MCF 10A (cell line): ENCODE measurements at regions not wholly inside any gene's neighbourhood (a gene's known extent, or its start where the extent isn't known, plus 50 kb on each side); places are given as distances from the start of the nearest gene placed in this dataset.

Experiments used
- BruUV-seq: library from RNA; stranded (reverse); fragments of 400-500 nt; replicated peaks from 2 replicates; lab custom pipeline; 2021; lab: Mats Ljungman, UMichigan
- CTCF ChIA-PET: fragments of 300-600 bp; sonication (Branson Sonifier 250); formaldehyde crosslinking; extraction: SDS; loops from one replicate; lab custom pipeline; 2021; ENCODE audit warnings: antibody characterized with exemption, inconsistent platforms; lab: Yijun Ruan, JAX
- POLR2A ChIA-PET: fragments of 300-600, 350-650 bp; sonication (Branson Sonifier 250); formaldehyde crosslinking; extraction: SDS; loops from one replicate; lab custom pipeline; 2020; ENCODE audit warnings: antibody characterized with exemption, inconsistent platforms; lab: Yijun Ruan, JAX
- DNase-seq: peaks from one replicate; pipeline ENCODE4 v3.0.0-alpha.2; 2018; ENCODE audit not compliant: unreplicated experiment
- H3K27ac Mint-ChIP-seq: one replicate; pipeline ENCODE4 v1.8.0; 2022; ENCODE audit warnings: mild to moderate bottlenecking, low read depth, mixed read lengths; ENCODE audit not compliant: unreplicated experiment
- H3K27me3 Mint-ChIP-seq: one replicate; pipeline ENCODE4 v1.8.0; 2022; ENCODE audit warnings: mixed read lengths; ENCODE audit not compliant: insufficient read depth, unreplicated experiment
- H3K36me3 Mint-ChIP-seq: one replicate; pipeline ENCODE4 v1.8.0; 2022; ENCODE audit warnings: mild to moderate bottlenecking, moderate library complexity, mixed read lengths; ENCODE audit not compliant: insufficient read depth, unreplicated experiment
- H3K4me1 Mint-ChIP-seq: one replicate; pipeline ENCODE4 v1.8.0; 2022; ENCODE audit warnings: mixed read lengths; ENCODE audit not compliant: insufficient read depth, unreplicated experiment
- H3K4me3 Mint-ChIP-seq: one replicate; pipeline ENCODE4 v1.8.0; 2022; ENCODE audit warnings: mild to moderate bottlenecking, moderate library complexity, mixed read lengths; ENCODE audit not compliant: unreplicated experiment
- H3K9me3 Mint-ChIP-seq: one replicate; pipeline ENCODE4 v1.8.0; 2022; ENCODE audit warnings: mixed read lengths; ENCODE audit not compliant: unreplicated experiment
- CTCF ChIP-seq: fragments of 200-600 bp; IDR thresholded peaks from one replicate; pipeline ENCODE4 v1.8.0; 2022; ENCODE audit warnings: antibody characterized with exemption, mild to moderate bottlenecking; ENCODE audit not compliant: unreplicated experiment
- intact Hi-C: fragments of 100-400 bp; cut with micrococcal nuclease; formaldehyde crosslinking; loops from 2 replicates; pipeline ENCODE4 v1.14.1; 2022

- no peak for TF ChIP-seq CTCF
- Mint-ChIP-seq H3K9me3 (peaks cover 6% of the 10 kb centered on the region), H3K36me3 (no peaks in the 10 kb centered on the region), H3K27me3 (no peaks in the 10 kb centered on the region), H3K4me3 (no peak overlapping the region), H3K4me1 (peaks cover 24% of the 10 kb centered on the region), H3K27ac (peak overlapping the region; percentile 31)
- CTCF ChIA-PET, result interaction anchor here (0.6 to 1.0 kb wide), 2 partner anchors 116 to 315 kb away, joined by 3 read pairs; no protein-coding TSS in a partner anchor
- peak; percentile 26 for DNase-seq
- no TSS peak for BruUV-seq
- POLR2A ChIA-PET, result no interaction called here
- intact Hi-C loops, result no loop called here
Observed at GRCh38 chr10:94092848-94093247, 99.1 kb downstream of the PLCE1 start.

GRCh38 chr10:94093286-94093905 is 99.7 kb downstream of the PLCE1 start:
- Mint-ChIP-seq H3K27me3 (no peaks in the 10 kb centered on the region), H3K27ac (peak overlapping the region; percentile 70)
- CTCF ChIA-PET, result interaction anchor here (0.6 to 1.0 kb wide), 2 partner anchors 116 to 314 kb away, joined by 3 read pairs; no protein-coding TSS in a partner anchor

GRCh38 chr10:94094540-94094939 is 100.8 kb downstream of the PLCE1 start:
- no peak for TF ChIP-seq CTCF
- no peak overlapping the region for H3K27ac Mint-ChIP-seq
- ChIA-PET CTCF (interaction anchor here (1.6 kb wide), 1 partner anchor 226 kb away, joined by 4 read pairs; no protein-coding TSS in a partner anchor), POLR2A (no interaction called here)
- H3K9me3 Mint-ChIP-seq, result peaks cover 6% of the 10 kb centered on the region
- intact Hi-C loops, result no loop called here
- H3K4me1 Mint-ChIP-seq, result peaks cover 13% of the 10 kb centered on the region
- no TSS peak for BruUV-seq
- H3K36me3 Mint-ChIP-seq, result no peaks in the 10 kb centered on the region
- no peak overlapping the region for H3K4me3 Mint-ChIP-seq
- no peak for DNase-seq
- no peaks in the 10 kb centered on the region for H3K27me3 Mint-ChIP-seq

More at GRCh38 chr10:94093286-94093905, 99.7 kb downstream of the PLCE1 start:
- no TSS peak for BruUV-seq
- Mint-ChIP-seq H3K4me1 (peaks cover 21% of the 10 kb centered on the region), H3K4me3 (no peak overlapping the region), H3K9me3 (peaks cover 6% of the 10 kb centered on the region), H3K36me3 (no peaks in the 10 kb centered on the region)
- intact Hi-C loops, result no loop called here
- DNase-seq, result no peak
- POLR2A ChIA-PET, result no interaction called here
- no peak for TF ChIP-seq CTCF

GRCh38 chr10:94097656-94098055 is 103.9 kb downstream of the PLCE1 start:
- Mint-ChIP-seq H3K27me3 (no peaks in the 10 kb centered on the region), H3K4me1 (peaks cover 8% of the 10 kb centered on the region)
- BruUV-seq, result no TSS peak

More at GRCh38 chr10:94097656-94098055, 103.9 kb downstream of the PLCE1 start:
- ChIA-PET POLR2A (no interaction called here), CTCF (interaction anchor here (0.6 kb wide), 1 partner anchor 35 kb away, joined by 3 read pairs; no protein-coding TSS in a partner anchor)
- no peaks in the 10 kb centered on the region for H3K36me3 Mint-ChIP-seq
- no peak for TF ChIP-seq CTCF
- peak; percentile 2 for DNase-seq
- no peaks in the 10 kb centered on the region for H3K9me3 Mint-ChIP-seq
- H3K27ac Mint-ChIP-seq, result no peak overlapping the region
- H3K4me3 Mint-ChIP-seq, result no peak overlapping the region
- intact Hi-C loops, result no loop called here
